Activated T-cell treated with anti-CD3 and anti-CD28 coated beads, Interleukin-2, amount 50 U/mL, for 72 hours (primary cell): ENCODE measurements at regions not wholly inside any gene's neighbourhood (a gene's known extent, or its start where the extent isn't known, plus 50 kb on each side); places are given as distances from the start of the nearest gene placed in this dataset.
A peak's percentile ranks its signal among the peaks of the same experiment; 100 is the strongest.
"Not testable (repeated sequence)": the region's sequence is repeated elsewhere in the genome, so short reads cannot be mapped to it uniquely, and the experiment has no call there.

ENCODE experiments used
- ATAC-seq, 2 donors: fragments of 150-1000 bp; cut with Tn5 transposase; replicated peaks in 1 of 2; 2 replicates each; pipeline ENCODE4 v1.10.0; 2021; ENCODE audit warnings: moderate library complexity in 2 of 2, mild to moderate bottlenecking in 1 of 2
- DNase-seq, 2 donors: peaks; one replicate each; pipeline ENCODE4 v3.0.0; 2021 to 2022; ENCODE audit warnings: mixed read lengths in 1 of 2
- H3K27ac Mint-ChIP-seq: one replicate; pipeline ENCODE4 v1.8.0; 2022; ENCODE audit warnings: mild to moderate bottlenecking, moderate library complexity, mixed read lengths
- H3K27me3 Mint-ChIP-seq: one replicate; pipeline ENCODE4 v1.8.0; 2022; ENCODE audit warnings: low read depth, mixed read lengths
- H3K36me3 Mint-ChIP-seq, 2 donors: one replicate each; pipeline ENCODE4 v1.8.0; 2022; ENCODE audit warnings: mixed read lengths in 2 of 2, mild to moderate bottlenecking in 1 of 2; ENCODE audit not compliant: insufficient read depth in 2 of 2
- H3K4me1 Mint-ChIP-seq: one replicate; pipeline ENCODE4 v1.8.0; 2022; ENCODE audit warnings: low read depth, mixed read lengths
- H3K4me3 Mint-ChIP-seq, 2 donors: one replicate each; pipeline ENCODE4 v1.8.0; 2022; ENCODE audit warnings: mild to moderate bottlenecking in 2 of 2, mixed read lengths in 2 of 2, moderate library complexity in 2 of 2
- H3K9me3 Mint-ChIP-seq, 2 donors: one replicate each; pipeline ENCODE4 v1.8.0; 2022; ENCODE audit warnings: mixed read lengths in 2 of 2

DNA sequence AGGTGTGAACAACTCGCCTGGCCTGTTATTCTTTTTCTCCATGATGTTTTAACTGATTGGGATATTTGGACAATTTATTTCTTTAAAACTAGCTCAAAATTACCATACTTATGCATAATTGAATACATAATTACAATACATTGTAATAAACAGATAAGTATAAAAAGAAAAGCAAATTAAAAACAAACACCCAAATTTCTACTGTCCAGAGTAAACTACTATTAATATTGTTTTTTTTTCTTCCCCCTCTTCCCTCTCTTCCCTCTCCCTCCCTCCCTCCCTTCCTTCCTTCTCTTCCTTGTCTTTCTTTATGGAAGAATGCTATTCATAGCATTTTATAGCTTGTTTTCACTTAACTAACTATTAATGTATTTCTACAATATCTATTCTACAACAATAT, 117.7 kb upstream of the IVNS1ABP start:
- no peak for ATAC-seq
- H3K9me3 Mint-ChIP-seq = peaks cover 0 to 2% of the 10 kb centered on the region in 2 donors
- no peak for DNase-seq
- no peaks in the 10 kb centered on the region for H3K27me3 Mint-ChIP-seq
- H3K27ac Mint-ChIP-seq = no peak overlapping the region
- no peaks in the 10 kb centered on the region for H3K36me3 Mint-ChIP-seq
- no peak overlapping the region for H3K4me3 Mint-ChIP-seq
- H3K4me1 Mint-ChIP-seq = no peaks in the 10 kb centered on the region

DNA sequence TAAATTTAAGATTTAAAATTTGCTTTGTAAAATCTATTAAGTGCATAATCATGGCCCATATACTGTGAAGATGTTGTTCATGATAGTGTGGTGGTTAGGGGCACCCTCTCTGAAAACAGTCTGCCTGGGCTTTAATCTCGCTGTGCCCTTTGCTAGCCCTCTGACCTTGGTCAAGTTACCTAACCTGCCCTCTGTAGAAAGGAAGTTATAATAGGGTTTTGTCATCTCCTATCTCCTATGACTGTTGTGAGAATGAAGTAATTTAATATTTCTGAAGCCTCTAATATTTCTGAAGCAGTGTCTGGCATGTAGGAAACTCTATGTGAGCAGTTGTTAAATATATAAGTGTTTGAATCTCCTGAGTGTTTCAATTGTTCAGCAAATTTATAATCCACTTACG, 116.6 kb upstream of the IVNS1ABP start:
- Mint-ChIP-seq H3K27ac (no peak overlapping the region), H3K27me3 (no peaks in the 10 kb centered on the region), H3K4me3 (no peak overlapping the region), H3K9me3 (peaks cover 0 to 6% of the 10 kb centered on the region in 2 donors), H3K4me1 (no peaks in the 10 kb centered on the region), H3K36me3 (peaks cover 0 to 4% of the 10 kb centered on the region in 2 donors)
- no peak for ATAC-seq
- DNase-seq = no peak

DNA sequence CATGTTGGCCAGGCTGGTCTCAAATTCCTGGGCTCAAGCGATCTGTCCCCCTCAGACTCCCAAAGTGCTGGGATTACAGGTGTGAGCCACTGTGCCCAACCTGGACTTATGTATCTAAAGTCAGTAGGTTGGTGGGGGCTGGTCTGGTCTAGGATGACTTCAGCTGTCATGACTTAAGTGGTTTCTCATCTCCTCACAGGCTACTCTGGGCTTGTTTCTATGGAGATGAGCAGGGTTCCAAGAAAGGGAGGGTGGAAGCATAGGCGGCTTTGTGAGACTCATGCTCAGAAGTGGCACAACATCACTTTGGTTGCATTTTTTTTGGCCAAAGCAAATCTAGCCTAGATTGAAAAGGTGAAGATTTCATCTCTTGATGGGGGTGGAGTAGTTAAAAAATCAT, 115.9 kb upstream of the IVNS1ABP start:
- Mint-ChIP-seq H3K36me3 (peaks cover 0 to 4% of the 10 kb centered on the region in 2 donors), H3K4me1 (no peaks in the 10 kb centered on the region), H3K4me3 (no peak overlapping the region), H3K27ac (peak overlapping the region; percentile 19), H3K9me3 (peaks cover 0 to 6% of the 10 kb centered on the region in 2 donors), H3K27me3 (no peaks in the 10 kb centered on the region)
- ATAC-seq (peak; percentile 36 to 82), DNase-seq (no peak)

DNA sequence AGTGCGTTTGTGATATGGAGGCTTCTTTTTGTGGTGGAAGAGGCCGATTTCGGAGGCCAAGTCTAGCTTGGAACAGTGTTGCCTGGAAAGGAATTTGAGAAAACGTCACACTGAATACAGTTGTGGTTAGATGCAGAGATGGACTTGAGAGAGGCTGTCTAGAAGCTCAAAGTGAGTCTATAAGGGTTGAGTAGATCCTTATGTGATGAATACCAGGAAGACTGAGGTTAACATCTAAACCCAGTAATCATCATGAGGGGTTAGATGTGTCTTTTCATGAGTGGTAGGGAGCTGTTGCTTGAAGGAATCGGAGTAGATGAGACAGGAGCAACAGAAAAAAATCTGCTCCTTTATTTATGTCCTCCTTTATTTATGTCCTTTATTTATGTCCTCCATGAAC, 114.6 kb upstream of the IVNS1ABP start:
- DNase-seq (no peak), ATAC-seq (no peak)
- Mint-ChIP-seq H3K36me3 (peaks cover 0 to 4% of the 10 kb centered on the region in 2 donors), H3K4me3 (no peak overlapping the region), H3K4me1 (no peaks in the 10 kb centered on the region), H3K27me3 (no peaks in the 10 kb centered on the region), H3K9me3 (peaks cover 0 to 6% of the 10 kb centered on the region in 2 donors), H3K27ac (no peak overlapping the region)

DNA sequence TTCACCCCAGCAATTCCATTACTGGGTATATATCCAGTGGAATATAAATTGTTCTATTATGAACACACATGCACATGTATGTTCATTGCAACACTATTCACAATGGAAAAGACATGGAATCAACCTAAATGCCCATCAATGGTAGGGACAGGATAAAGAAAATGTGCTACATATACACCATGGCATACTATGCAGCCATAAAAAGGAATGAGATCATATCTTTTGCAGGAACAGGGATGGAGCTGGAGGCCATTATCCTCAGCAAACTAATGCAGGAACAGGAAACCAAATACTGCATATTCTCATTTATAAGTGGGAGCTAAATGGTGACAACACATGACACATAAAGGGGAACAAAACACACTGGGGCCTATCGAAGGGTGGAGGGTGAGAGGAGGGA, 112.6 kb upstream of the IVNS1ABP start:
- H3K9me3 Mint-ChIP-seq, H3K27me3 Mint-ChIP-seq, H3K4me3 Mint-ChIP-seq, H3K4me1 Mint-ChIP-seq, ATAC-seq, H3K36me3 Mint-ChIP-seq, DNase-seq, H3K27ac Mint-ChIP-seq: not testable (repeated sequence)

DNA sequence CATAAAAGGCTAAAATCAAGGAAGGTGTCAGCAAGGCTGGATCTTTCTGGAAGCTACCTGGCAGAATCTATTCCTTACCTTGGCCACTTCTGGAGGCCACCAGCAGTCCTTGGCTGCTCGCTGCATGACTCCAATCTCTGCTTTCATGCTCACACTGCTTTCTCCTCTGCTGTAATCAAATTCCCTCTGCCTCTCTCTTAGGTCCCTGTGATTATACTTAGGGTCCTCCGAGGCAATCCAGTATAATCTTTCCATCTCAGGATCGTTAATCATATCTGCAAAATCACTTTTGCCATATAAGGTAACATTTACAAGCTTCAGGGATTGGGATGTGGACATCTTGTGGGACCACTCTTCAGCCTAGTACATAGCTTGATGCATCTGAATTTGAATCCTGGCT, 110.7 kb upstream of the IVNS1ABP start:
- H3K27ac Mint-ChIP-seq = no peak overlapping the region
- H3K4me1 Mint-ChIP-seq = no peaks in the 10 kb centered on the region
- peaks cover 0 to 4% of the 10 kb centered on the region in 2 donors for H3K36me3 Mint-ChIP-seq
- no peak for DNase-seq
- H3K4me3 Mint-ChIP-seq = no peak overlapping the region
- no peak for ATAC-seq
- peaks cover 0 to 6% of the 10 kb centered on the region in 2 donors for H3K9me3 Mint-ChIP-seq
- H3K27me3 Mint-ChIP-seq = peaks cover 7% of the 10 kb centered on the region

DNA sequence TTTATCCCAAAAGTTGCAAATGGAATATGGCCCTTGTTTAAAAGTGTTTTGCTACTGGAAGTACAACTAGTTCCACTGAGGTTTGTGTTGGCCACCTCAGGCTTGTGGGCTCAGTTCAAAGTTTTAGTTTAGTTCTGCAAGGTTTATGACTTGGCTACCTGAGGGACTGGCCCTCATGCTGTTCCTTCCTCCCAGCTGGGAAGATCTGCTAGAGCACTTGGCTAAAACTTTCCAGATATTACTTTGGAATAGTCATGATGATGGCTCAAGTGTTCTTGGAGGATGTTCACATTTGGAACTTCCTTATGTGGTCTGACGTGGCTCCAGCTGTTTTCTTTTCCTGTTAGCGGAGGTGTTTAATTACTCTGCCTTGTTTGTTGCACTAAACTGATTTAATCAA, 110.2 kb upstream of the IVNS1ABP start:
- ATAC-seq = no peak
- Mint-ChIP-seq H3K36me3 (peaks cover 0 to 4% of the 10 kb centered on the region in 2 donors), H3K4me3 (no peak overlapping the region), H3K27ac (no peak overlapping the region), H3K9me3 (peaks cover 0 to 6% of the 10 kb centered on the region in 2 donors), H3K4me1 (no peaks in the 10 kb centered on the region), H3K27me3 (peaks cover 7% of the 10 kb centered on the region)
- no peak for DNase-seq

DNA sequence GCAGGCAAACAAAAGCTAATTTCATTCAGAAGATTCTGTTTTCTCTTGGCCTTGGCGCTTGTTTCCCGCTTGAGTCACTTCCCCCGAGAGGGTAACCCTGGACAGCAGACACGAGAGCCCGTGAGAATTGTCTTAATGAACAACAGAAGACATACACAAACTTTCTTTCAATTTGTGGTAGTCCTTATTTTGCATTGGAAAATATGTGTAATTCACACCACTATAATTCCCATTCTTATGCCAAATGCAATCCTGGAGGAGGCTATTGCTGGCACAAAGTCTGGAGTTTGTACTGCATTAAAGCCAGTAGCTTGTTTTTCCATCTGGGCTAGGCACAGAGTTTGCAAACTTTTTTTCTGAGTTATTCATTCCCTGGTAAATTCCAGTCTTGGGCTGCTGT, 109.8 kb upstream of the IVNS1ABP start:
- Mint-ChIP-seq H3K27ac (no peak overlapping the region), H3K9me3 (peaks cover 0 to 6% of the 10 kb centered on the region in 2 donors), H3K27me3 (peaks cover 7% of the 10 kb centered on the region), H3K4me3 (no peak overlapping the region), H3K36me3 (peaks cover 0 to 4% of the 10 kb centered on the region in 2 donors), H3K4me1 (no peaks in the 10 kb centered on the region)
- ATAC-seq (no peak), DNase-seq (no peak)

DNA sequence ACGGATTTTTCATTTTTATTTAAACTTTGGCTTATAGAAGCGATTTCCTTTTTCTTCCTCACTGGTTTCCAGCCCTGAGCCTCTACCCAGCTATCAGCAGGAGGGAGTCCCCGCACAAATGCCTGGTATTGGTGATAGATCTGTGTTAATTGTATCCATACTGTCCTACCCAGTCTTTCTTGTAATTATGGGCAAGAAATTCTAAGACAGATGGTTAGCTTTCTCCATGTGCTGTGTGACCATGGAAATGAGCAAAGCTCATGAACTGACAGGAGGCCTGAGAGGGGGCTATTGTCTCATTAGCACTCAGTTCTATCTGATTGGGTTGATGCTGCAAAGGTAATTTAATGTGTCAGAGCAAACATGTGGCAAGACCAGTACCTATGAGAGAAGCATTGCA, 108.1 kb upstream of the IVNS1ABP start:
- DNase-seq (no peak), ATAC-seq (no peak)
- Mint-ChIP-seq H3K9me3 (peaks cover 0 to 6% of the 10 kb centered on the region in 2 donors), H3K4me3 (no peak overlapping the region), H3K4me1 (no peaks in the 10 kb centered on the region), H3K36me3 (peaks cover 0 to 4% of the 10 kb centered on the region in 2 donors), H3K27ac (no peak overlapping the region), H3K27me3 (peaks cover 7% of the 10 kb centered on the region)

DNA sequence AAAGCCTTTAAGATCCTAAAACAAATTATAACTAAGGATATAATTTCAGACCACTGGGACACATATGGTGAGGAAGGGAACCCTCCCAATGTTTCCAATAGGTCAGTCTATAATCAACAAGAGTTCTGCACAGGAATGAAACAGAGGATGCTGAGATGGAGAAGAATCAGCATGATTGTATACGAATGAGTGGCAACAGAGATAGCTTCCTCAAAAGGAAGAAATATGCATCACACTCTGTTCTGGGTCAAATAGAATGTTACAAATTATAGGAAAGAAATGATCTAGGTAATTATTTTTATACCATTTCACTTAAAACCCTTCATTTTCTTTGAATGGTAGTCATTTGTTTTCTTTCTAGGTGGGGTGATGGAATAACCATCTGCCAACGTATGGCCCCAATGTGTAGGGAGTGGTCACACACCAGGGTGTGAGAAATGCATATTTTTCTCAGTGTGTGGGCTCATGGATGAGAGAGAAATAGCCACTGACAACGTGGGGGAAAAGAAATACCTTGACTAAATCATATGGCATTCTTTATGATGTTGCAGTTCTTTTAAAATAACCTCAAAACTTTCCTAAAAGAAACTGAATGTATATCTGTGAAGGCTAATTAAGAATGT, 104.6 kb upstream of the IVNS1ABP start:
- ATAC-seq (no peak), DNase-seq (no peak)
- Mint-ChIP-seq H3K27ac (peak overlapping the region; percentile 89), H3K27me3 (peaks cover 7% of the 10 kb centered on the region), H3K4me3 (peak overlapping the region in 1 of 2 donors; percentile 15), H3K36me3 (no peaks in the 10 kb centered on the region), H3K9me3 (no peaks in the 10 kb centered on the region), H3K4me1 (no peaks in the 10 kb centered on the region)

DNA sequence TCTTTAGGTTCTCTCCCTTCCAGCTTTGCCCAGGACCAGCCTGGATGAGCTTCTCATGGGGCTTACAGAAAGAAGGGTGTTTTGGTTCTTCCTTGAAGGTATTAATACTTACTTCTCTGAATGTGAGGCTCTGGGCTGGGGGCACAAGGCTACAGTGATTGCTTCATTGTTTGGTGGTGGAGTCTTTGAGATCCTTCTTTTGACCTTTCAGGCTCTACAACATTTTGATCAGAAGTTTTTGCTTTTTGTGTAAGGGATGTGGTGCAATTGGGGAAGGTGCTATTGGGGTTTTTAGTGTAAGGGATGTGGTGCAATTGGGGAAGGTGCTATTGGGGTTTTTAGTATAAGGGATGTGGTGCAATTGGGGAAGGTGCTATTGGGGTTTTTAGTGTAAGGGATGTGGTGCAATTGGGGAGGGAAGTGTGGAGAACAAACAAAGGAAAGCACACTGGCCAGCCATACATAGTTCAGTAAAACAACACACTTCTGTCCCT, 103.6 kb upstream of the IVNS1ABP start:
- Mint-ChIP-seq H3K27me3 (peaks cover 7% of the 10 kb centered on the region), H3K36me3 (no peaks in the 10 kb centered on the region), H3K9me3 (no peaks in the 10 kb centered on the region), H3K27ac (peak overlapping the region; percentile 89), H3K4me3 (peak overlapping the region in 1 of 2 donors; percentile 15), H3K4me1 (no peaks in the 10 kb centered on the region)
- peak in 1 of 2 donors; percentile 14 for DNase-seq
- ATAC-seq = peak in 1 of 2 donors; percentile 65

DNA sequence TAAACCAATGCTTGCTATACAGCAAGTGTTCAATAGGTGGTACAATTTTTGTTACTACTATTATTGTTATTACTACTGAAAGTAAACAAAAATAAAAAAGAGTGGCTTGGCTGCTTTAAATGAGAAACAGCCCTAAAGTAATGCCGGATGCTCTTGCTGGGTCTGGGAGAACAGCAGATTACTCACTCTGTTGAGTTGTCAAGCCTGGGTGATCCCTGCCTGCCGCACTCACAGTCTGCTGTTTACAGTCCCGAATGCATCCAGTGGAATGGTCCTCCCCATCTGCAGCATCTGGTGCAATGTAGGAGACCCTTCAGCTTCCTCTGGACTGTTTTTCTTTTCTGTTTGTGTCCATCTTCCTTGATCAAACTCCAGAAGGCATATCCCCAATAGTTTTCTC, 102.7 kb upstream of the IVNS1ABP start:
- Mint-ChIP-seq H3K4me3 (no peak overlapping the region), H3K9me3 (no peaks in the 10 kb centered on the region), H3K27me3 (peaks cover 3% of the 10 kb centered on the region), H3K4me1 (no peaks in the 10 kb centered on the region), H3K27ac (no peak overlapping the region), H3K36me3 (no peaks in the 10 kb centered on the region)
- ATAC-seq = no peak
- DNase-seq = no peak

DNA sequence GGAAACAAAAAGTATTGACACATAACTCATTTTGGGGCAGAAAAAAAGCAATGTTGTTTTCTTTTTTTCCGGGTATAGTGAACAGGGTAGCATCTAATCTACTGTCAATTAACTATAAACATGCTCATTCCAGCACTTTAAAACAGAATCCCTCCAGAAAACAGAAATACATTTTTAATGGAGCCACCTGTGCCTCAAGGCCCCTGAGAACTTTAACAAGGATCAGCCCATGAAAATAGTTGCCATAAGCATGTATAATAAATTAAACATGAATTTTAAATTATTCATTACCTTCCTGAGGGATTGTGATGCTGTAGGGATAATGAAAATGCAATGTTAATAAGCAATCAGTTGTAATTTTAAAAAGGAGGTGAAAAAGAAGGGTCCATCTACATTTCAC, 101.4 kb upstream of the IVNS1ABP start:
- no peak for DNase-seq
- no peak for ATAC-seq
- Mint-ChIP-seq H3K4me3 (no peak overlapping the region), H3K36me3 (no peaks in the 10 kb centered on the region), H3K9me3 (no peaks in the 10 kb centered on the region), H3K4me1 (no peaks in the 10 kb centered on the region), H3K27ac (no peak overlapping the region), H3K27me3 (no peaks in the 10 kb centered on the region)
